ENCODE measurements at regions not wholly inside any gene's neighbourhood (a gene's known extent, or its start where the extent isn't known, plus 50 kb on each side); places are given as distances from the start of the nearest gene placed in this dataset.
"Not testable (repeated sequence)": the region's sequence is repeated elsewhere in the genome, so short reads cannot be mapped to it uniquely, and the experiment has no call there.

DNA sequence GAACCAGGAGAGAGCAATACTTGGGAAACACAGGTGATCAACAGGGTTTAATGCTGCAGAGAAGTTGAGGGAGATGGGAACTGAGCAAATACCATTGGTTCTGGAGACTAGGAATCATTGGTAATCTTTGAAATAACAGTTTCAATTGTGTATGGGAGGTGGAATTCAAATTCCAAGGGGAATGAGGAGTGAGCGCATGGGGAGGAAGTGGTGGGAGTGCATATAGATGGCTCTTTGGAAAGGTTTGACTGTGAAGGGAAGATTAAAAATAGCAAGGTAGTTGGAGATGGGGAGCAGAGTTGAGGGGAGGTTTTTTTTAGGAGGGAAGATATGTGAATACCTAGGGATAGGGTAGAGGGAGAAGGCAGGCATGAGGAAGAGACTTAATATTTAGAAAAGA, 51.1 kb upstream of the ROPN1 start:
- no peak for DNase-seq

- no peak for DNase-seq
Measured at GRCh38 chr3:124044956-124045355, 53.0 kb upstream of the ROPN1 start.

DNA sequence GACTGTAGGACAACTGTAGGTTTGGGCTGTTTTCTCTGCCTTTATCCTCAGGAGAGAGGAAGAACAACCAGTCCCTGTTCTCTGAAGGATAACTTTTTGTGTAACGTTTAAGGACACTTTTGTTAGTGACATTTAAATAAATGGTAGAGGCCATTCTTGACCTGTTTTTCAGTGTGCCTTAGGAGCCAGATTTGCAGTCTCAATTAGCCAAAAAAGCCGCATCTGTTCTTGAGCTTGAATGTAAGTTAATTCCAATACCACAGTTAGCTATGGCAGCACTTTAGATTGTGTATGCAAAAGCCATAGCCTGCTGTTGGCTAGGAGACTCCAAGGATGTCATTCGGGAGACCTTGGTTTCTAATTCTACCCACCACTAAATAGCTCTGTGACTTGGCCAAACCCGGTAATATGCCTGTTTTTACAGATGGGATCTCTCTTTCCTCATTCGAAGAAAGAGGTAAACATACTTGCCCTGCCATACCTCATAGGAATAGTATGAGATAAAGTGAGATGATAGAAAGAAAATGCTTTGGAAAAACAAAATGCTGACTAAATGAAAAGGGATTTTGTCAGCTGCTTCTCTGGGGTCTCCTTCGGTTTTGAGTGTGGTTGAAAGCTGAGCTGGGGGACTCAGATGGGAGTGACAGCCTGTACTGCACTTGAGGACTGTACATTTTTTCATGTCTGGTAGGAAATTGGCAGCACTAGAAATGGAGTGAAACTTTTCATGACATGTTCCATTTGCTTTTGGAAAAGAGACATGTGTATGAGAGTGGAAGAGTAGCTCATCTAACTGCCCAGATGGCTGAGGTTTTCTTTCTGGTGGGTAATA, 57.3 kb upstream of the ROPN1 start:
- DNase-seq, result no peak

GRCh38 chr3:124051636-124052035, 59.7 kb upstream of the ROPN1 start:
- DNase-seq, result no peak

DNA sequence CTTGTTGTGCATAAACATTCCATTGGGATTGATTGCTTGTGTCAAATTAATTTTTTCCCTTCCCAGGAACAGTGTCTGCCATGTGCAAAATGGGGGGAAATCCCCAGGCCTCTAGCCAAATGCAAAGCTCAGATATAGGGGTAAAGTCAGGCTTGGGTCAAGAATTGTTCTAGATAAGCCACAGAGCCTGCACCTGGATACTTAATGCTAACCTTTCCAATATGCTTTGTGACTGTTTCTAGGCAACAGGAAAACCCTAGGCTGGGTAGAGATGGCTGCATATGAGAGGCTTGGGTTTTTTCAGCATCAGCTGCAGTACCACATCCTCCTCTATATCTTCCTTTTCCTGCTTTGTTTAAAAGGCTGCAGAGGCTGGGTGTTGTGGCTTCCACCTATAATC, 61.9 kb upstream of the ROPN1 start:
- no peak for DNase-seq

DNA sequence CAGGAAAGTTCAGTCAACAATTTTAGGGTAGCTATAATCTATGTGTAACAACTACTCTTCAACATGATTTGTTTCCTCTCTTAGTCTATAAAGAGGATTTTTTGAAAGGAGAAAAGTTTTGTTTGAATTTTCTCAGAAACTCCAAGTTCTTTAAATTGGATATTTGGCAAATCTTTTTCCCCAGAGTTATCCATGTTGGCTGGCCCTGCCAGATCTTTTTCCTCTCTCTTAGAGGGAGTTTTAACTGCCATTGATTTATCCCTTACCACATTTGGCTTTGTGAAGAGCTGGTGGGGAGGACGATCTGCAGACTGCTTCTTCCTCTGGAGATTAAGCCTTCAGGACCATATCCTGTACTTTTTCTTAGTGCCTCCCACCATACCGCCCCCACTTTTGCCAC, 64.9 kb upstream of the ROPN1 start:
- DNase-seq, result no peak

DNA sequence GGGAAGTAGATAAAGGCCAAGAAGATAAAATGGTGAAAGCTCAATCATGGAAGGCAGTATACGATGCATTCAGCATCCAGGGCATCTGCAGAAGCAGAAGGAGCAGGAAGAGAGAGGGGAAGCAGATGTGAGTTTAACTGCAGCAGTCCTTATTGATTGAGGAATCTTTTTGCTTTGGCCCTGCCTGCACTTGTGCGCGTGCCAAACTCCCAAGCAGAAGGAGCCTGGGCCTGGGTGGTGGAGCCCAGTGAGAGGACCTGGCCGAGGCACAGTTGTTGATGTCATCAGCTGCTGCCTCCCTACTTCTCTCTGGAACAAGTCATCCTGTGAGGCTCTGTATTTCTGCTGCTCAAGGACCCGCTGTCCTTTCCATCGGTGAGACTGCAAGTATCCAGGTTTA, 65.5 kb upstream of the ROPN1 start:
- DNase-seq, result no peak

GRCh38 chr3:124059580-124059979, 67.7 kb upstream of the ROPN1 start:
- DNase-seq, result no peak

GRCh38 chr3:124063197-124063909, 71.4 kb upstream of the ROPN1 start:
- no peak for DNase-seq

DNA sequence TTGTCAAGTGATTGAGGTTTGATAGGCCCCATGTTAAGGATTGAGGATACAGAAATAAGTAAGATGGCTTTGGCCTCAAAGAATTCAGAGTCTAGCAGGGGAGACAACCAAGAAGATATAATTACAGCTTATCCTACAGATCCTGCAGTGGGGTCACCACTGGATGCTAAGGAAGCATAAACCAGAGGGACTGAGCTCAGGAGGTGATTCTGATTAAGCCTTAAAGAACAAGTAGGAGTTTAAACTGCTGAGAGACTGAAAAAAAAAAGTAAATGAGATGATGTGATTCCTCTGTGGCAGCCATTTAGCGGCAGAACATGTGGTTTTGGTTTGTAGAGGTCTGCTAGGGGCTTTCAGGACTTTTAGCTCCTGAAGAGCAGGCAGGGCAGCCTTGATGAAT, 72.1 kb upstream of the ROPN1 start:
- no peak for DNase-seq

- not testable (repeated sequence) for DNase-seq
Measured at GRCh38 chr3:124066543-124066942, 74.6 kb upstream of the ROPN1 start.

- DNase-seq, result not testable (repeated sequence)
Measured at GRCh38 chr3:124069706-124070105, 77.8 kb upstream of the ROPN1 start.

DNA sequence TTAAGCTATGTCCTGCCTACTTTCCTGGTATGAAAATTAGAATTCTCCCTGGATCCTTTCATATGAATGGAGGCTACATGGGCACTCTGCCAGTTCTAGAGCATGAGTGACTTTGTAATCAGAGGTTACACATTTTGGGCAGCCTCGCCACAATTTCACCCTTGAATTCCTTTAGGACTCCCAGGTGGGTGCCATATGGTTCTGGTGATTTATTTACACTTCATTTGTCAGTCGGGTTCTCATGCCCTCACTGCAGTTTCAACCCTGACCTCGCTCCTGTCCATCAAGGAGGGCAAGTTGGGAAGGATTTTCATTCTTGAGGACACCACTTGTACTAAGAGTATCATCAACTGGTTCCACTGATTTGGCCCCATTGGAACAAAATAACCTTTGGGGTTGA, 83.2 kb upstream of the ROPN1 start:
- DNase-seq, result not testable (repeated sequence)

GRCh38 chr3:124075753-124076152, 83.8 kb upstream of the ROPN1 start:
- DNase-seq, result no peak

GRCh38 chr3:124076235-124076634, 84.3 kb upstream of the ROPN1 start:
- DNase-seq, result no peak

DNA sequence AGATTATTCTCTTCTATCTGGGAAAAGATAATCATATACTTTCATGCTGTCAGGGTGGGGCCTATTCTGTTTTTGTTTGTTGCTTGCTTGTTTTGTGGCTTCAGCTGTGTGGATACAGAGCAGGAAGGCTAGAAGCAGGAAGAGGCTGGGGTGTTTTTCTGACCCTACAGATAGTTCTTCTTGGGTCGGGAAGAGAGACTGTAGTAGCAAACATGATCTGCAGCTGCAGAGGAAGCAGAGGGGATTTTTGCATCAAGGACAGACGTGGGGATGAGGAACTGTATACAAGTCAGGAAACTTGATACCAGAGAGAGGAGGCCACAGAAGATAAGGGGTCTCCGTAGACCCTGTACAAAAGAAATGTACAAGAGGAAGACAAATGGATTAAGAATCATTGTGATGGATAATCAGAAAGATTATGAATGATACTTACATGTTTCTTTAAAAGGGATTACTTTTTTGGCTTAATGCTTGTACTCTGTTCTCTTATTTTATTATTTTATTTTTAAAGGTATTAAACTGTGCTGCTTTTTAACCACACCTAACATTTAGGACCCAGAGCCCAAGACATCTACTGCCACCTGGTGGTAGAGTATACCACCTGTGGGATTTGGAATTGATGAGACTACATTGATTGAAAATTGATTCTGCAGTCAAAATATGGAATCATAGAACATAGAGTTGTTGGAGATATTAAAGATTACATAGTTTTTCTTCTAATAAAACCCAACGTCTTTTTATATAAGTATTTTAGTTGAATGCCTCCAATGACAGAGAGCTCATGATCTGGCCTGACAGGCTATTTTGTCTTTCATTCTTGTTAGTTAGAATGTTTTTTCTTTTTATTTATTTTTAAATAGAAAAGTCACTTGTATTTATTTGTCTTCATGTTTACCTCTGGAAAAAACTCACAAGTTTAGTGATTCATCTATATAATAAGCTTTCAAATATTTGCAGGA, 87.3 kb upstream of the ROPN1 start:
- peak; percentile 4 to 15 for DNase-seq

DNA sequence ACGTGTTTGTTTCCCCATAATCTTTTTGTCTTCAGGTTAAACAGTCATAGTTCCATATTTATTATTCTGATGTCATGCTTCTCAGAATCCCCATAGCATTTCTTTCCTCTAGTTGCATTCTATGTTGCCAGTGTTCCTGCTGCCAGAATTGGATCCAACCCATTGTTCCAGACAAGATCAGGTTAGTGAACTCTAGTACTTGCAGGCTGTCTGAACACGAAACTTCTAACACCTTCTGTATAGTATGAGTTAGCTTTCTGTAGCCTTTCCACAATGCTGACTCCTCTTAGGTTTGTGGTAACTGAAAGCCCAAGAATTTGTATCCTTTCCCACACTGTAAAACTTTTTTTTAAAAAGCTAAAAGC, 88.0 kb upstream of the ROPN1 start:
- no peak for DNase-seq

DNA sequence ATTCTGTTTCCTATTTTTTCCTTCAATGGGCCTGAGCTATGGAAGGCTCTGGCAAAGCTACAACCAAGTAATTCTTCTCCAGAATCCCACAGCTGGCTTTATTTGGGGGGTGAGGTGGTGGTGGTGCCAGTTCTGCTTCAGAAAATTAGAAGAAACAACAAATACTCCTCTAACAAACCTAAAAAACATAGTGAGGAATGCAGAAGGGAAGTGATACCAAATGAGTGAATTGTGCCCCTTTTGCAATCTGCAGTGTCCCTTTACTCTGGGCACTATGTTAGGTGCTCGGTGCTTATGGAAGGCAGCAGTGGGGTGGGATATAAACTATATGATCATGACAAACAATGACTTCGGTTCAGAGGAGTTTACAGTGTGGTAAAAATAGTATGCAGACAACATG, 90.4 kb upstream of the ROPN1 start:
- no peak for DNase-seq

DNA sequence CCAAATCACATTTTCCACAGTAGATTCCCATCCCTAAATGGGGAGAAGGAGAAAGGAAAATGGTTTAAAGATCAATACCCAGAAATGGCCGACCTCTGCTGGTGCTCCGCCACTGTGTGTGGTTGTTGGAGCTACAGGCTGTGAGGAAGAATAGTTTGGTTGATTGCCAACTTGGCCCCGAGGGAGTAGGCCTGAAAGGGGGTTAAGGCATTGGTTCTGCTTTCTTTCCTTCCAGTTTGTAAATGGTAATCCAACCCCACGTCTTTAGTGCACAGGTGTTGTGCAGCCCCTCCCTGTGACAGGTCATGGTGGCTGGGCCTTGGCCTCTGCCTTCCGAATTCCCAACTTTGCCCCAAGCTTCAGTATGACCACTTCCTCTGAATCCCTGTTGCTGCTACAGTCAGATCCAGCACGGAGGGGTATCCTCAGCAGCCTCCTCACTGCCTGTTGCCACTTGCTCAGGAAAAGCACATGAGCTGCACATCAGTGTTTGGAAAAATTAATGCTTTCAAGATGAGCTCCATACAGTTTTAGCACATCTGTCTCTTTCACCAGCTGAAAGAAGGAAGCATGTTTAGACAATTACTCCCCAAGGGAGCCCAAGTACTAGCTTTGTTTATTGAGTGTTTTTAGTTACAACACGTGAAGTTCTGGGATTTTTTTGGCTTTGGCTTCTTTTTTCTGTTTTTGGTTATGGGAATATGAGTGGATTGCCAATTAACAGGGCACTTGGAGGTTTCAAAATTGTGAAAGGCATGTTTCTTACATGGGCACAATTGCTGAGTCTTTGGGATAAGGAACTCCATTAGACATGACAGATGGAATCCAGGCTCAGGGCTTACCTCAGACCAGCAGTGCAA, 92.3 kb upstream of the ROPN1 start:
- no peak for DNase-seq

DNA sequence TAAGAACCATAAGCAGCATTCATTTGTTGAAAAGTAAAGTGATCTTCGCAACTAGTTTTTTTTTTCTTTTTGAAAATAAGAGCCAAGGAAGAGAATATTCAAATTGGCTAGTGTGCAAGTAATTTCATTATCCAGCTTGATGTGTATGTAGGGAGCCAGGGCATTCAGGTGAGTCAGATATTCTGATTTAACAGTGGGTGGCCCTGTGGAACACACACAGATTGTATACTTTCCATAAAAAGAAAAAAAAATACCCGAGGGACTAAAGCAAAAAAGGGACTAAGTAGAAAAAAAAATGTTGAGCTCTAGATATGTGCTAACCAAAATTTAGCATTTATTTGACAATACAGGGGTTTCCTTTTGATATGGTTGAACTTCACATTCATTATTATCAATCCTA, 96.9 kb upstream of the ROPN1 start:
- DNase-seq, result no peak

DNA sequence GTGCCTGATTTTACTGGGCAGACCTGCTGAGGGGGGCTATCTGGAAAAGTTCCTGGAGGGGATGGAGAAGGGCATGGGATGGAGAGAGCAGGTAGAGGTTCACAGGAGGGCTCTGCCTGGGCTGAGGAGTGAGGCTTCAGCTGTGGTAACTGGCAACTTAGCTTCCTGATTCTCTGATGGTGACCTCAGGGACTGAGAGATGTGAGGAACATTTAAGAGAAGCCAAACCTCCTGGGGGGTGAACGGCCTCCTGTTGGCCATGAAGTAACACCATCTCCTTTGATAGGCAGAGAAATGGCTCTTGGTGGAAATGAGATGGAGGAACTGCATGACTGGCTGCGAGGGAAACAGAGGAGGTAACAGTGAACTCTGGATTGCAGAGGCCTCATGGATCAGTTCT, 97.3 kb upstream of the ROPN1 start:
- no peak for DNase-seq

DNA sequence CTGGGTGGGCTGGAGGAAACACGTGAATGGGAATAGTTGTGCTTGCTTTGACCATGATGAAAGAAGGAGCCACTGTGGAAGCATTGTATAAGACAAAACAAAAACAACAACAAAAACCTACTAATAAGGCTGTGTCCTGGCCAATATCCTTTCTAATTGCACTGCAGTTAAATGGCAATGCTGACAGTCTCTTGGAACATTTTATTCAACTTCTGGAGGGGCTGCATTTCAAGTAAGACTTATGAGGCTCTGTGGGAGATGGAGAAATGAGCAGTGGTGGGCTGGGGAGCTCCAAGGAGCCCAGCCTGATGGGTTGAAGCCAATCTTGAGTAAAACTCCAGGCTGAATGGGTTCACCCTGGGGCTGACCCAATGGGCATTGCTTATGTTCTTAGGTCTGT, 99.8 kb upstream of the ROPN1 start:
- DNase-seq, result no peak

All from inflammatory macrophage (primary cell).